NCI-H1092 treated with DMSO at 0.1 percent for 48 hours (cell line): ENCODE measurements at regions not wholly inside any gene's neighbourhood (a gene's known extent, or its start where the extent isn't known, plus 50 kb on each side); places are given as distances from the start of the nearest gene placed in this dataset.

ENCODE experiments used
- DNase-seq: peaks from one replicate; lab custom pipeline; 2025; lab: John Stamatoyannopoulos, UW

GRCh38 chr20:56801971-56802755 lies 173.1 kb downstream of the TFAP2C start:
- no peak for DNase-seq

- DNase-seq, result no peak
Observed at GRCh38 chr20:56802805-56803204, 173.7 kb downstream of the TFAP2C start.

- DNase-seq, result no peak
Observed at GRCh38 chr20:56805313-56805712, 176.2 kb downstream of the TFAP2C start.

GRCh38 chr20:56805966-56806365 lies 176.9 kb downstream of the TFAP2C start:
- no peak for DNase-seq

- no peak for DNase-seq
Observed at GRCh38 chr20:56806952-56807517, 177.9 kb downstream of the TFAP2C start.

GRCh38 chr20:56808117-56808725 lies 179.1 kb downstream of the TFAP2C start:
- no peak for DNase-seq

- DNase-seq, result no peak
Observed at GRCh38 chr20:56808732-56809131, 179.6 kb downstream of the TFAP2C start.

- DNase-seq, result no peak
Observed at GRCh38 chr20:56809668-56810067, 180.6 kb downstream of the TFAP2C start.

GRCh38 chr20:56810141-56810540 lies 181.0 kb downstream of the TFAP2C start:
- no peak for DNase-seq

GRCh38 chr20:56815796-56816195 lies 186.7 kb downstream of the TFAP2C start:
- no peak for DNase-seq

GRCh38 chr20:56816349-56816748 lies 187.2 kb downstream of the TFAP2C start:
- DNase-seq, result no peak

GRCh38 chr20:56817780-56818675 lies 188.9 kb downstream of the TFAP2C start:
- DNase-seq, result no peak

- DNase-seq, result no peak
Observed at GRCh38 chr20:56820984-56821383, 191.9 kb downstream of the TFAP2C start.

- no peak for DNase-seq
Observed at GRCh38 chr20:56826306-56826704, 197.2 kb downstream of the TFAP2C start.

- DNase-seq, result no peak
Observed at GRCh38 chr20:56826705-56827665, 197.9 kb downstream of the TFAP2C start.

- no peak for DNase-seq
Observed at GRCh38 chr20:56827763-56828162, 198.7 kb downstream of the TFAP2C start.

- DNase-seq, result no peak
Observed at GRCh38 chr20:56828402-56828801, 199.3 kb downstream of the TFAP2C start.

GRCh38 chr20:56829788-56830385 lies 200.8 kb downstream of the TFAP2C start:
- DNase-seq, result no peak

- DNase-seq, result no peak
Observed at GRCh38 chr20:56831795-56832194, 202.7 kb downstream of the TFAP2C start.

- DNase-seq, result no peak
Observed at GRCh38 chr20:56833427-56833826, 204.3 kb downstream of the TFAP2C start.
